ENCODE measurements at regions not wholly inside any gene's neighbourhood (a gene's known extent, or its start where the extent isn't known, plus 50 kb on each side); places are given as distances from the start of the nearest gene placed in this dataset.

GRCh38 chr1:164950541-164950986, 391.6 kb downstream of the PBX1 start:
- TF ChIP-seq EZH2 (IDR thresholded peaks at IDR 0.05) (no peak), FOXP2 (optimal IDR thresholded peaks at IDR 0.05; ENCODE audit: control extremely low read depth, extremely low read length, insufficient read depth) (no peak), POLR2AphosphoS5 (IDR thresholded peaks at IDR 0.05; ENCODE audit: borderline replicate concordance, low read depth, low read length) (no peak)
